ENCODE measurements at regions not wholly inside any gene's neighbourhood (a gene's known extent, or its start where the extent isn't known, plus 50 kb on each side); places are given as distances from the start of the nearest gene placed in this dataset.

DNA sequence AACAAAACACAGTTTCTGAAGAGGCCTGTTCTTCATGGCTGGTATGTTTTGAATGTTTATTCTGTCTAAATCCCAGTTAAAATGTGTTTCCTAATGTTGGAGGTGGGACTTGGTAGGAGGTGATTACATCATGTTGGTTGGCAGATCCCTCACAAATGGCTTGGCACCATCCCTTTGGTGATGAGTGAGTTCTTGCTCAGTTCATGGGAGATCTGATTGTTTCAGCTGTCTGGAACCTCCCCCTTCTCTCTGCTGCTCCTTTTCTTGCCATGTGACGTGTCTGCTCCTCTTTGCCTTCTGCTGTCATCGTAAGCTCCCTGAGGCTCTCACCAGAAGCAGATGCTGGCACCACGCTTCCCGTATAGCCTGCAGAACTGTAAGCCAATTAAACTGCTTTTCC lies 383.6 kb upstream of the TPK1 start (continued):
- no peak for TF ChIP-seq ZNF12 (CRISPR knock-in tag; IDR thresholded peaks at IDR 0.05)
- TF ChIP-seq SAP30 (IDR thresholded peaks at IDR 0.05; ENCODE audit: borderline replicate concordance, insufficient read depth, low read depth, low read length, poor library complexity, severe bottlenecking) = no peak
- TF ChIP-seq NR3C1 (CRISPR knock-in tag; IDR thresholded peaks at IDR 0.05) = no peak
- no peak for TF ChIP-seq SMC3 (conservative IDR thresholded peaks at IDR 0.05; ENCODE audit: insufficient read depth, low read depth, low read length)
- no peak for TF ChIP-seq CHD4 (IDR thresholded peaks at IDR 0.05; ENCODE audit: insufficient read depth, insufficient replicate concordance, low read depth, low read length, poor library complexity, severe bottlenecking)
- TF ChIP-seq, protein P1, sequence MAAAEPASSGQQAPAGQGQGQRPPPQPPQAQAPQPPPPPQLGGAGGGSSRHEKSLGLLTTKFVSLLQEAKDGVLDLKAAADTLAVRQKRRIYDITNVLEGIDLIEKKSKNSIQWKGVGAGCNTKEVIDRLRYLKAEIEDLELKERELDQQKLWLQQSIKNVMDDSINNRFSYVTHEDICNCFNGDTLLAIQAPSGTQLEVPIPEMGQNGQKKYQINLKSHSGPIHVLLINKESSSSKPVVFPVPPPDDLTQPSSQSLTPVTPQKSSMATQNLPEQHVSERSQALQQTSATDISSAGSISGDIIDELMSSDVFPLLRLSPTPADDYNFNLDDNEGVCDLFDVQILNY (CRISPR knock-in tag; IDR thresholded peaks at IDR 0.05) = no peak
- TF ChIP-seq CBX8 (IDR thresholded peaks at IDR 0.05; ENCODE audit: borderline replicate concordance, extremely low read depth, low read depth, low read length, poor library complexity, severe bottlenecking) = no peak
- TF ChIP-seq FOXJ3 (CRISPR knock-in tag; IDR thresholded peaks at IDR 0.05) = no peak
- TF ChIP-seq HDAC8 (tag; IDR thresholded peaks at IDR 0.05) = no peak
- no peak for TF ChIP-seq NR4A1 (CRISPR knock-in tag; IDR thresholded peaks at IDR 0.05)
- no peak for TF ChIP-seq NR4A1 (tag; IDR thresholded peaks at IDR 0.05)
- no peak for TF ChIP-seq ZNF134 (CRISPR knock-in tag; conservative IDR thresholded peaks at IDR 0.05)
- no peak for TF ChIP-seq ZNF133 (CRISPR knock-in tag; IDR thresholded peaks at IDR 0.05)

Data from K562 (cell line).